GM21619 (cell line): ENCODE measurements at regions not wholly inside any gene's neighbourhood (a gene's known extent, or its start where the extent isn't known, plus 50 kb on each side); places are given as distances from the start of the nearest gene placed in this dataset.
"Not testable (repeated sequence)": the region's sequence is repeated elsewhere in the genome, so short reads cannot be mapped to it uniquely, and the experiment has no call there.

ENCODE experiments used
- ATAC-seq: cut with Tn5 transposase; IDR thresholded peaks from one replicate; pipeline ENCODE4 v1.9.1; 2021; ENCODE audit not compliant: unreplicated experiment

DNA sequence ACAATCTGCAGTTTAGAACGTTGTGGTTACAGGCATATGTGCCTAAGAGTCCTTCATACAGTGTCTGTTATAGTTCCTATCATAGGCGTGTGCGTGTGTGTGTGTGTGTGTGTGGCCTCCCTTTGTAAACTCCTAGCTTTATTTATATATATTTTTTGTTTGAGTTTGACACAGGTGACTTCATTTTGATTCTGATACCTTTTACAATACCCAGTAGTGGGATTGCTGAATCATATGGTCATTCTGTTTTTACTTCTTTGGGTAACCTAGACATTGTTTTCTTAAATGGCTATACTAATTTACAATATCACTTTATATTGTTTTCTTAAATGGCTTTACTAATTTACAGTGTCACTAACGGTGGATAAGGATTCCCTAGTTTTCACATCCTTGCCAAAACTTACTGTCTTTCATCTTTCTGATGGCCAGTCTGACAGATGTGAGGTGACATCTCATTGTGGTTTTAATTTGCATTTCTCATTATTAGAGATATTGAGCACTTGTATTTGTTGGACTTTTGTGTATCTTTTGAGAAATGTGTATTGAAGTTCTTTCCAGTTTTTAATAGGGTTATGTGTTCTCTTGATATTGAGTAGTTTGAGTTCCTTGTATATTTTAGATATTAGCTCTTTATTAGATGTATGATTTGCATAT is 211.1 kb upstream of the NUDT6 start:
- peak; percentile 81 for ATAC-seq

DNA sequence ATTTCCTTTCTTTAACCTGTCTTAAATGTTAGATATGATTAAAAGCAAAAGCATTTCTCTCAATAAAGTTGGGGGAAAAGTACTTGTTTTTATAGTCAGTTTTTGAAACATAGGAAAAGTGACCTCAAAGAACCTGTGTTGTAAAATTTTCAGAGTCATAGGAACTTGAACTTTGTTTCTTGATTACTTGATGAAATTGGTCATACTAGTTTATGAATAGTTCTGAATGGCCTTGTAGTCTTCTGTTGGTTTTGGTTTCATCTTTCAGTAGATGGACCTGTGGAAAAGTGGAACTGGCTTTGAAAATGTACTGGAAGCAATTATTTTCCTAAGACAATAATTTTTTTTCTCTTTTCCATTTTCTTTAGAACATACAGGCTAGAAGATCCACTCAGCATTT is 222.2 kb upstream of the NUDT6 start:
- ATAC-seq = no peak

DNA sequence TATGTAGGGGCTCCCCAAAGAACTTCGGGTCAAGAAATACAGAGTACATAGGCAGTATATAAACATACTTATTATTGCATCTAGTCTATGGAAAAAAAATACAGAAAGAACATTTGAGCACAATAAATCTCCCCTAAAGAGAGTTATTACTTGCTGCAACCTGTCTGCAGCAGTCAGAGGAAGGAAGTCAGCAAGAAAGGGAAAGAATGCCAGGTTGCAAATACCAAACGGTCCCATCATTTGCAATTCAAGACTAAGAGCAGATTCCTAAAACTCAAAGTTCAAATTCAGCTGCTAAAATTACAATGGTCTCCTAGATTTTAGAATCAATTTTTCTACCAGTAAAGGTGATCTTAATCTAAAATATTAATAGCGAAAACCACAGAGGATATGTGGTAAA is 236.2 kb upstream of the NUDT6 start:
- ATAC-seq = no peak

DNA sequence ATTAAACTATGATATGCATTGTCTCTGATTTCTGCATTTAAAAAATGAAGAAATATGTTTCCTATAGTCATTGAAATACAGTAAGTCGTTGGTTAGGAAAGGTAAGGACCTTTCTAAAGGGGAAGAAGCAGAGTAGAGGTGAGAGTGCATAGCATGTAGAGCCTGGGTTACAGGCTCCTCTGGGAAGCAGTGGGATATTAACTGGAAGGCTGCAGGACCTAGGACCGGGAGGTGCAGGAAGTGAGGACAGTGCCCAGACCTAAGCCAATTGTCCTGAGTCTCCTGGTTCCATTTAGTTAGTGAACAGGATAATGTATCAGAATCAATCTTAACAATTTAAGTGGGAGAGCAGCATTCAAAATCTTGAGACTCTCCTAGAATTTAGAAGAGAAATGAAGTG is 237.1 kb upstream of the NUDT6 start:
- ATAC-seq = no peak

DNA sequence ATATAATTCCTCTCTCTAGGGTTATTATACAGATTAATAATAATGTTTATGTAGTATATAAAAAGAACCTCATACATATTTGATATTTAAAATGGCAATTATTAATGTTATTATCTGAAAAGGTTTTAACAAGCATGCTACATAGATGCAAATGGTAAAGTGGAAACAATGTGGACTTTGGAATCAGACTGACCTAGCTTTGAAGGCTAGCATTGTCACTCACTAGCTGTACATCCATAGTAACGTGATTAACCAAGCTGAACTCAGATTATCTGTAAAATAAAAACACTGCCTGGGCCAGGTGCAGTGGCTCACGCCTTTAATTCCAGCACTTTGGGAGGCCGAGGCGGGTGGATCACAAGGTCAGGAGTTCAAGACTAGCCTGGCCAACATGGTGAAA is 233.7 kb upstream of the SPRY1 start:
- ATAC-seq = no peak

DNA sequence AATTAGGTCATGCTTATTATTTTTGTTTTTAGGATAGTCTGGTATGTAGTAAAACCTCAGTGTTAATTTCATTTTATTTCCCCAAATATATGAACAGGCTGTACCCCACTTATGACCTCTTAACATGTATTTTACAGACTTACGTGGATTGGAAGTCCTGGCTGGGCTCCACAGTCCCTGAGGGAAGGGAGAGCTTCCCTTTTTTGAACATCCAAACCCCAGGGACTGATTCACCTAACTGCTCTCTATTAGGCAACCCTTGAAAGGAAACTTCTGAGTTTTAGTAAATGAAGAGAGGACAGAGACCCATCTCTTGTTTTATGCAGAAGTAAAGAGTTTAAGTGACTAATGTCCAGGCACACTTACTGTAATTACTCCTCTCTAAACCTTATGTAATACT is 233.1 kb upstream of the SPRY1 start:
- no peak for ATAC-seq

DNA sequence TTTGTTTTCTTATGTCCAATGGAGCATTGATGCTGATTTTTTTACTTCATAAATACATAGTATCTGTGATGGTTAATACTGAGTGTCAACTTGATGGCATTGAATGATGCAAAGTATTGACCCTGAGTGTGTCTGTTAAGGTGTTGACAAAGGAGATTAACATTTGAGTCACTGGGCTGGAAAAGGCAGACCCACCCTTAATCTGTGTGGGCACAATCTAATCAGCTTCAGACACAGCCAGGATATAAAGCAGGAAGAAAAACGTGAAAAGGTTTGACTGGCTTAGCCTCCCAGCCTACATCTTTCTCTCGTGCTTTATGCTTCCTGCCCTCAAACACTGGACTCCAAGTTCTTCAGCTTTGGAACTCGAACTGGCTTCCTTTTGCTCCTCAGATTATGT is 230.6 kb upstream of the SPRY1 start:
- ATAC-seq = no peak

DNA sequence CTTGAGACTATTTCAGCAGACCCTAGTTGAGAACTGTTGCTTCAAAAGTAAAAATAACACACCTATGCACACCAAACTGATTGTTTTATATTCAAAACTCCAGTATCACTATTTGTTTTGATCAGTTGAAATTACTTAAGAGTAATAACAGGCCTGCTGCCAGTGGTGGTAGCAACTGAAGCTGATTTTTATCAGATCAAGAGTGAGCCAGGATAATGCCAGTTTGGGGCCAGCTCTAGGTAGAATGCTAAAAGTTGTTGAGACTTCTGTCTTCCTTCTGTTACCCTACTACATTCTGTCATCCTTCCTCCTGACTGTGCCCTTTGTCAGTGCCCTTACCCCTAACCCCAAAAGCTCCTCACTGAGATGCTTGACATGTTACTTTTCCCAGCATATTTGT is 228.7 kb upstream of the SPRY1 start:
- no peak for ATAC-seq

DNA sequence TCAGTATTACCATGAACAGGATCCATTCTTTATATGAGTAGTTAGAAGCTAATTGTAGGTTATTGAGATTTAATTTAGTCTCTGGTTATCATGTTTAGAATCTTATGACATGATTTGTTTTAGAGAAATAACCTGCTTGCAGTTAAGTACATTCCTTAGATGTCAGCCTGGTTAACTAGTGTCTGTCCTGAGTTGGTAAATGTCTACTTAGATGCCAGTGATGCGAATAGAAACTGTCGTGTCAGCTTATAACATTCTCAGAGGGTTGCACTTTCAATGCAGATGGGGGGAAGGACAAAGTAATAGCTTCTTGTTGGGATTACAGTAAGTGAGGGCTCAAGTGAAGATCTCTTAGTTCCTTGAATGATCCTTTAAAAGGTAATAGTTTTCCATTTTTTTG is 227.8 kb upstream of the SPRY1 start:
- no peak for ATAC-seq

DNA sequence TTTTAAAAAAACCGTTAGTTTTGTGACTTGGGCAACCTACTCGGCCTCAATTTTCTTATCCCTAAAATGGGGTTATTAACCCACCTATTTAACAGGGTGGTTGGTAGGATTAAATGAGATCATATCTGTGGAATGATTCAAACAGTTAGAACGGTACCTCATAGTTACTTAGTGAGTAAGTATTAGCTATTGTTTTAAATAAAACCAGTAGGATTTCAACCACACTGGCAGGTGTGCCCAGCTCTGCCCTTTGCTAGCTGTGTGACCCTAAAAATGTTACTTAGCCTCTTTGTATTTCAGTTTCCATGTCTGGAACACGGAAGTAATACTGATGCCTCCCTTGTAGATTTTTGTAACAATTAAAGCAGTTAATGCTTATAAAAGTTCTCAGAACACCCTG is 225.8 kb upstream of the SPRY1 start:
- ATAC-seq = no peak

DNA sequence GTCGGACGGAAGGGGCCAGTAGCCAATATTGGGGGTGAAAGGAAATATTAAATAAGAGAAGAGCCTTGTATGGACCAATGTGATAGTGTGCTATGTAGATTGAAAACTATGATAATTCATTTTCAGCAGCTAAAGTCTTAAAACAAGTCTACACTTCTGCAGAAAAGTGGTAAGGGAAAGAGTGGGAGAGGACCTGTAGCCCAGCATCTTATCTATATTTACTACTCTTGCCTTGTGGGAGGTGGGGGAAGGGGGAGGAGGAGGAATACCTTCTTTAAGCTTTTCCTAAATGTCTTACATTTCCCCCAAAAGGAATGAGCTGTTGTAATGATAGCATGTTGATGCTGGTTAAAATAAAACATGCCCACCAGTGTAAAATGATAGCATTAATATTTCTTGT is 220.0 kb upstream of the SPRY1 start:
- ATAC-seq = no peak

DNA sequence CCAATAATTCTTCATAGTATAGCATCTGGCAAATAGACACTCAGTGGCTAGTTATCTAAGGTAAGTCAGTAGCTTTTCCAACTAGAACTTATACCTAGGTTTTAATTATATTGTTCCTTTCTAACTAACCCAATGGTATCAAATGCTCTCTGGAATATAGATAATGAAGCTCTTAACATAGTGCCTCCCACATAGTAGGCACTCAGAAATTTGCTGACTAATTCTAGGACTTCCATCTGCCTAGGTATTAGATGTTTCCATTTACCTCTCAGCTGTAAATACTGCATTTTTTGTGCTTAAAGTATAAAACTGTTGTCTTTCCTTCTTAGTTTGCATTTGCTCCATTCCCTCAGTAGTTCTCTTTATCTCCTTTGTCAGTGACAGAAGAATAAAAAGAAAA is 214.3 kb upstream of the SPRY1 start:
- no peak for ATAC-seq

DNA sequence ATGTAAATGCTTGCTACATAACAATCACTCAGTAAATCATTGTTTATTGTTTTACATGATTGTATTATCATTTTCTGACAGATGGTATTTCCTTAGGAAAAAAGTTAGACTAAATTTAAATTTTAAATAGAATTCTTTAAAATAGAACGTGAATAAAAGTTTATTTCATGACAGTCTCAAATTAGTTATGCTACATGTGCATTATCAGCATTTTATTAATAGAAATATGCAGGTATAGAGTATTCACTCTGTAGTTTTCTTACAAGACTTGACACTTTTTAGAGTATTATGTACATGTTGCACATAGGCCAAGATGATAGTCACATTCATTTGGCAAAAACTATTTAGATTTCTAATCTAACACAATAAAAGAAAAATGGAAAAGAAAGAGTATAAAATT is 213.3 kb upstream of the SPRY1 start:
- no peak for ATAC-seq

DNA sequence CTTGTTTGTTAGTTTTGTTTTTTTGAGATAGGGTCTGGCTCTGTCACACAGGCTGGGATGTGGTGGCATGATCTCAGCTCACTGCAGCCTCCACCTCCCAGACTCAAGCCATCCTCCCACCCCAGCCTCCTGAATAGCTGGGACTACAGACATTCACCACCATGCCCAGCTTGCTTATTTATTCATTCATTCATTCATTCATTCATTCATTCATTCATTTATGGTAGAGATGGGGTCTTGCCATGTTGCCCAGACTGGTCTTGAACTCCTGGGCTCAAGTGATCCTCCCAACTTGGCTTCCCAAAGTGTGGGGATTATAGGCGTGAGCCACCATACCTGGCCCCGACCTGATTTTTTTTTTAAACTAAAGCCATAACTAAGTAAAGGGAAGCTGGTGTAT is 212.8 kb upstream of the SPRY1 start:
- not testable (repeated sequence) for ATAC-seq

DNA sequence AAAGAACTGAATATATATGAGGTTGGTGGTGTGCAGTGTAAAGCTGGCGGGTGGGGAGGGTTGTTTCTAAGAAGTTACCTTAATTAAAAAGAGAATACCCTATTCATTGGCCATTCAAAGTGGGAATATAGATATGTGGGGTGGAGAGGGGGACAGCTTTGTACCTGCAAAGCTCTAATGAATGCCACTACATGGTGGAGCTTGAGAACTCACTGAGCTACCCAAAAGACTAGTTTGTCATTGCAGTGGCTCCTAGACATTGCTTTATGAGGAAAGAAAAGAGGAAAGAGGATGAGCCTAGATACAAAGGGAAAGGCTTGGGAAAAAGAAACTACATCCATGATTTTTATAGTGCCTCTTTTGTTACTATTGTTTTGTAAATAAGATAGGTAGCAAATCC is 209.9 kb upstream of the SPRY1 start:
- ATAC-seq = no peak

DNA sequence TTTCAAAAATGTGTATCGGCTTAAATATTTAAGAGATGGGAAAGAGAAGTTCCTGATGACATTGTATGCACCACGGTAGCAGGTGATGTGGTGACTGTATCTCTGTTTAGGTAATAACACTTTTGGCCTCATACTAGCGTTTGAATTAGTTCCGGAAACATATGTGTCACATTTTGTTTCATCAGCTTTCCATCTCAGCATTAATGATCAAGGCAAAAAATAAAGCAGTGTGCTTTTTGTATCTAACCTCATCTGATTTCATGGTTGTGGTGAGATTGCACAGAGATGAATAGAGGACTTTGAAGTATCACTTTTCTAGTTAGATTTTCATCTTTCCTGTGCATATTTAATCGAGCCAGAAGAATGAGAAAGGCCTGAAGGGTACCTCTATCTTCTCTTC is 206.4 kb upstream of the SPRY1 start:
- ATAC-seq = no peak

DNA sequence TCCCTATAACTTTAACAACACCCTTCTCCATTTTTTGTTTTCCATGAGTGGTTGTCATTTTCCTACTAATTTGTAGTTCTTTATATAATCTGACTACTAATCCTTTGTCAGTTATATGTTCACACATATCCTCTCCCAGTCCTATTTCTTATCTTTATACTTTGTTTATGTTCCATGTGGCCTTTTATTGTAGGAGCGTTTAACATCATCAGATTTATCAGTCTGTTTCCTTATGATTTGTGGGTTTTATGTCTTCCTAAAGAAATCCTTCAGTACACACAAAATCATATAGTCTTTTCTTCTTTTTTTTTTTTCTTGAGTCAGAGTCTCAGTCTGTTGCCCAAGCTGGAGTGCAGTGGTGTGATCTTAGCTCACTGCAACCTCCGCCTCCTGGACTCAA is 204.9 kb upstream of the SPRY1 start:
- no peak for ATAC-seq

DNA sequence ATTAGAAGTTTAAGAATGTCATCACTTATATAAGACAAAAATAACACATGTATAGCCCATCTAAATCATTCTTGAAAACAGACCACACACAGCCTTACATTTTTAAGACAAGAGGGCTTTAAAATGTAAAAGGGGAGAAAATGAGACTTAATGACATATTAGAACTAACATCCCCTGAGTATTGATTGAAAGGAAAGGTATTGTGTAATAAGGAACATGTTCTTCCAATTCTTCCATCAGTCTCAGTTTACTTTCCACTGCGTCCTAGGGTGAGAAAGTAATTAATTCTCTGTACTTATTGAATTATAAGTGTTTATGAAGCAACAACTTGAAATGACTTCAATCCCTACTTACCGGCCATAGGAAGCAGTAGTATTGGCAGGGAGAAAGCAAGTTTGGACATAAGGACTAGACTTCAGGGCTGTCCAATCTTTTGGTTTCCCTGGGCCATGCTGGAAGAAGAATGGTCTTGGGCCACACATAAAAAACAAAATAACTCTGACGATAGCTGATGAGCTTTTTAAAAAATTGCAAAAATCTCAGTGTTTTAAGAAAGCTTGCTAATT is 202.7 kb upstream of the SPRY1 start:
- no peak for ATAC-seq

DNA sequence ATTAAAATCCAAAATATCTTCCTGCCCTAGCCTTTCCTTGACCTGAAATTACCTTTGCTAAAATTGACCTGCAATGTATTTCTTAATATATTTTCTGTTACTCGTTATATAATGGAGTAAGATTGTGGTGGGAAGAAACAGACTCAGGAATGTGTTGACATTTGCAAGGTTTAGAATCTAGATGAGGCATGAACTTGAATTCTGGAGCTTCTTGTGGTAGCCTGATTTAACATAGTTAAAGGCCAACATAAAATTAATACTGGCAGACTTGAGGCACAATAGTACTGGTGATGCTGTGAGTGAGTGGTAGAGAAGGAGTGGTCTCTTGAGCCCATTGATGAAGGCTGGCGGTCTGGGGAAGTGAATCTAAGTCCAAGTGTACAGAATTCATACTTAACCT is 197.9 kb upstream of the SPRY1 start:
- no peak for ATAC-seq

DNA sequence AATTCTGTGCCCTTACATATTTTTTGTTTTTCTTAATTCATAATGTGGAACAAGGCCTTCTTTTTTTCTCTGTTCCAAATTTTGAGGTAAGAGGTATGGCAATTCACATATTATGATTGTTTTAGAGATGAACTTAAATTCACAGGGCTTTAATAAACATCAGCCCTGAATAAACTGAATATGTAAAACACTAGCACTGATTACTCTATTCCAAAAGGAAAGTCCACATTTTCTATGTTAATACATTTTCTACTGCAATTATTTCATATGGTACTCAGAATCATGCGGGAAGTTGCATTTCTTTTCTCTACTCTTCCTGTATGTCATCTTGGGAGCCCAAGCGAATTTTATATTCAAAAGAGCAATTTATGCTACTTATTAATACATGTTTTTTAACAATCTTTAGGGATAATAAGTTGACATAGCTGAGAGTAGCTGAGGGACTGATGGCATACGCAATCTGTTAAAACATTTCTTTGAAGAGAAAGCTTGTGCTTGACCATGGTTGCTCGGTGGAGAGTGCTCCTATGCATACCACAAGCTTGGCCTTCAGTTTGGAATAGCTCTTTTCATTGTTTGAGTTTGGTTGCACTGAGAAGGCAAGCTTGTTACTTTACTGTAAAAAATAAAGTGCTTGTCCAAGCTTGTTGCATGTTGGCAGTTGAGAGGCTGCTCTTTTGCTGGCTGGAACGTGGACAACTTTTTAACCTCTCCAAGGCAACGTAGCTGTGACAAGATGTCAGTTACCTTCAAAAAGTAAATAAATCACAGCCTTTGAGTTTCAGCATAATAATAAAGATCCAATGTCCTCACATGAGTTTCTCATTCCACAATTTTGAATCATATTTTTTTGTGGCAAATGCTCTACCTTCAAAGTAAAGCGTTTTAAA is 196.3 kb upstream of the SPRY1 start:
- ATAC-seq = no peak

DNA sequence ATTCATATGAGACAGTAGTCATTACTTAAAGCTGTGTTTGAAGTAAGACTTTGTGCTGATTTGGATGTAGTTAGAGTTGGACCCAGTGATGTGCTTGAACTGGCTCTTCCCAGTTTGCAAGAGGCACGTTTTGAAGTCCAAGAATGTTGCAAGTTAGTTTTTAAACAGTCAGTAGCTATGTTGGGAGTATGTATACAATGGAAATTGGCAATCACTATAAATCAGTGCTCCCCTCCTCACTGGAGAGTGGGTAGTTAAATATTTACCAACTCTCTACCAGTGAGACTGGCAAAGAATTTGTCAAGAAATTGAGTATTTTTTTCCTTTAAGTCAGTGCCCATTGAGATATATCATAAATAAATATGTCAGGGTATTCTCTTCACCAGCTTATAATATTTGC is 191.9 kb upstream of the SPRY1 start:
- no peak for ATAC-seq

DNA sequence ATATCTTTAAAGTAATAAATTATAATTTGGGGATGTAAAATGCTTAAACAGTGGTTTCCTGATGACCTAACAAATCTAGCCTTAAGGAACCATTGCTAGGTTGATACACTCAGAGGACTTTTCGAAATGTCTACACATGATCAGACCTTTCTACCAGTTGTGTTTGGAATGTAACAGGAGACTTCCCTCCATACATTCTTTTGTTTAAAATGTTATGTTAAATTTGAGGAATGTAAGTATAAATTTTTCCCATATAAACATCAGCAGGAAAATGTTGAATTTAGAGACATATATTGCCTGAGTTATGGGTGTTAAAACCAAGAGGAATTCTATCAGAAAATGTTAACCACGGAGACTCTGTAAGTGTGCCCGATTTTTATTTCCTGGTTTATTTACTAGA is 190.6 kb upstream of the SPRY1 start:
- ATAC-seq = no peak
